Breast epithelium (tissue), 3 donors: ENCODE measurements at regions not wholly inside any gene's neighbourhood (a gene's known extent, or its start where the extent isn't known, plus 50 kb on each side); places are given as distances from the start of the nearest gene placed in this dataset.

ENCODE experiments used
- POLR2A ChIP-seq: fragments of 450-650 bp; IDR thresholded peaks from one replicate; pipeline ENCODE4 v1.6.1; 2016; ENCODE audit warnings: antibody characterized with exemption, mild to moderate bottlenecking, moderate library complexity
- POLR2AphosphoS5 ChIP-seq, 3 donors: sonication (generic); formaldehyde crosslinking; IDR thresholded peaks; one replicate each; pipeline ENCODE4 v1.6.1; 2017; ENCODE audit warnings: antibody characterized with exemption in 3 of 3
- TF ChIP-seq, protein P1 (sequence below), 3 donors: fragments of 450-650 bp; IDR thresholded peaks; one replicate each; pipeline ENCODE4 v1.5.1; 2016 to 2017; ENCODE audit warnings: antibody characterized with exemption in 3 of 3, mild to moderate bottlenecking in 3 of 3, moderate library complexity in 3 of 3

DNA sequence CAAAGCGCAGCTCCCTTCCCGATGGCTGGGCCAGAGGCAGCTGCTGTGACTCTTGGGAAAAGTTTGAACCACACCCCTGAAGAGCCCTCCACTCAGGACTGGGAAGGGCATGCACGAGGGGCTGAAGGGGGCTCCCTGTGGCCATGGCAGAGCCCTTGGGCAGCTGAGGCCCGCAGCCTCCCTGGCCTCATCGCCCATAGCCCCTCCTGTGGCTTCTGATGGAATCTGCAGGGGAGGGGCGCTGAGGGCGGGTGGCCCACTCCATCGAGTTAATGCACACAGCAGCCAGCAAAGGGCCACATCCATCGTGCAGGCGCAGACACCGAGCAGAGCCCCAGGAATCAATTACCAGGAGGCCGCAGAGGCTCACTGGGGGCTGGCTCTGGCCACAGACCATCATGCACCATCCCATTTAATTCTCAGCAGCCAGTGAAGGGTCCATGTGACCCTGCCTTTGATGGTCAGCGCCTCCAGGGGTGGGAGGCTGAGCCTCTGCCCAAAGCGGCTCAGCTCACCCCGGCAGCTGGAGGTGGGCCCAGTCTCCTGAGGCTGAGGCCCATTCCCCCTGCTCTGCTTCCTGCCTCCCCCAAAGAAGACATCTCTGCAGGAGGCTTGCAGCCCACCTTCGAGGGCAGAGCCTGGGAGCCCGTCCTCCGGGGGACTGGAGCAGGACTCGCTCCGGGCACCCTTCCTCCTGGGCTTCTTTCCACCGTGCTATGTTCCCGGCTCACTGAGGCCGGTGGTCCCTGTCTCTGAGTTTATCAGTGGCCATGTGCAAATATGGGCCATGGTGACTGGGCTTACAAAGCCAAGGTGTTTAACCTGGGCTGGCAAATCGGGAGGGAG, 1410.2 kb downstream of the BRD1 start:
- no peak for TF ChIP-seq POLR2A
- TF ChIP-seq, protein P1, sequence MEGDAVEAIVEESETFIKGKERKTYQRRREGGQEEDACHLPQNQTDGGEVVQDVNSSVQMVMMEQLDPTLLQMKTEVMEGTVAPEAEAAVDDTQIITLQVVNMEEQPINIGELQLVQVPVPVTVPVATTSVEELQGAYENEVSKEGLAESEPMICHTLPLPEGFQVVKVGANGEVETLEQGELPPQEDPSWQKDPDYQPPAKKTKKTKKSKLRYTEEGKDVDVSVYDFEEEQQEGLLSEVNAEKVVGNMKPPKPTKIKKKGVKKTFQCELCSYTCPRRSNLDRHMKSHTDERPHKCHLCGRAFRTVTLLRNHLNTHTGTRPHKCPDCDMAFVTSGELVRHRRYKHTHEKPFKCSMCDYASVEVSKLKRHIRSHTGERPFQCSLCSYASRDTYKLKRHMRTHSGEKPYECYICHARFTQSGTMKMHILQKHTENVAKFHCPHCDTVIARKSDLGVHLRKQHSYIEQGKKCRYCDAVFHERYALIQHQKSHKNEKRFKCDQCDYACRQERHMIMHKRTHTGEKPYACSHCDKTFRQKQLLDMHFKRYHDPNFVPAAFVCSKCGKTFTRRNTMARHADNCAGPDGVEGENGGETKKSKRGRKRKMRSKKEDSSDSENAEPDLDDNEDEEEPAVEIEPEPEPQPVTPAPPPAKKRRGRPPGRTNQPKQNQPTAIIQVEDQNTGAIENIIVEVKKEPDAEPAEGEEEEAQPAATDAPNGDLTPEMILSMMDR (IDR thresholded peaks at IDR 0.05): no peak
- no peak for TF ChIP-seq POLR2AphosphoS5 (IDR thresholded peaks at IDR 0.05)
